ENCODE measurements at regions not wholly inside any gene's neighbourhood (a gene's known extent, or its start where the extent isn't known, plus 50 kb on each side); places are given as distances from the start of the nearest gene placed in this dataset.

DNA sequence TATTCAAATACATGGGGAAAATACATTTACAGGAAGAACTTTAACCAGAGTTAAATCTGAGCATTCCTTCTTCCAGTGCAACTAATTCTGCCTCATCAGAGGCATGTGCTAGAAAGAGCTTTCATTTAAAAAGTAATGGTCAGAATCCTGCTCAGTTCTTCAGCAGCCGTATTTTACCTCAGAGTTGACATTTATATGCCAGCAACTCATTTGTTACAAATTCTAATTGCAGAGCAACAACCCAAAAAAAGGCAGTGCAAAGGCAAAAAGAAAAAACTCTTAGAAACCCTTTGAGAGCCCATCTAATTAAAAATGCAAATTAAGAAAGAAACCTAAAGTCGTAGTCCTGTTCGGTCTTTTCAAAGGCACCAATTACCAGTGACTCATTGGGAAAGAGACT, 392.5 kb downstream of the PBX1 start:
- no peak for DNase-seq (ENCODE audit: low read depth in 2 of 3, low spot score in 1 of 3)

DNA sequence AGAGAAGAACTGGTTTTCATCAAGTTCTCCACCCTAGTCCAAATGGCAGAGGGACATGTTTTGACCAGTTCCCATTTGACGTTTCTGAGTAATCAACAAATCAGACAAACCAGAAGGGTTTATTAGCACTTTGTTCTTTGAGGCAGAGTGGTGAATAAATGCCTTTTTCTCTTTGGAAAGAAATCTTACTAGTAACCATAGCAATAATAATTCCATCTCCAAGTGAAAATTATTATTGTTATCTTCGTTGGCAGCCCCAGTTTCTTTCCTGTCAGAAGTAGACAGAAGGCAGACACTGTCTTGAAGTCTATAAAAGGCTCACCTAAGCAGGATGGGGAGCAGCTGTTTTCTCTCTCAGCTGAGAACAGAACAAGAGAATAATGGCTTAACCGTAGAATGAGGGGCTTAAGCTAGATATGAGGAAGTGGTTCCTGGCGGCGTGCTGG, 391.6 kb downstream of the PBX1 start:
- no peak for DNase-seq (ENCODE audit: low read depth in 2 of 3, low spot score in 1 of 3)

- DNase-seq (ENCODE audit: low read depth in 2 of 3, low spot score in 1 of 3), result no peak
Observed at GRCh38 chr1:164949771-164950471, 390.9 kb downstream of the PBX1 start.

DNA sequence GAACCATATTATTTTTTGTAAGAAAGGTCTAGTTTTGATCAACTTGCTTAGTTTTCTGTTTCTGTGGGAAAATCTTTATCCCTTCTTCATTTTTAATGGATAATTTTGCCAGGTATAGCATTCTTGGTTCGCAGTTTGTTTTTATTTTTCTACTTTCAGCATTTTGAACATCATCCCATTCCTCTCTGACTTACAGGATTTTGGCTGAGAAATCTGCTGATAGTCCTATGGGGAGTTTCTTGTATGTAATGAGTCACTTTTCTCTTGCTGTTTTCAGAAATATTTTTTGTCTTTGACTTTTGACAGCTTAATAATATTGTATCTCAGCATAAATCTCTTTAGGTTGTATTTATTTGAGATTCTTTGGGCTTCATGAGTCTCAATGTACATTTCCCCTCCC, 389.1 kb downstream of the PBX1 start:
- DNase-seq (ENCODE audit: low read depth in 2 of 3, low spot score in 1 of 3), result no peak

DNA sequence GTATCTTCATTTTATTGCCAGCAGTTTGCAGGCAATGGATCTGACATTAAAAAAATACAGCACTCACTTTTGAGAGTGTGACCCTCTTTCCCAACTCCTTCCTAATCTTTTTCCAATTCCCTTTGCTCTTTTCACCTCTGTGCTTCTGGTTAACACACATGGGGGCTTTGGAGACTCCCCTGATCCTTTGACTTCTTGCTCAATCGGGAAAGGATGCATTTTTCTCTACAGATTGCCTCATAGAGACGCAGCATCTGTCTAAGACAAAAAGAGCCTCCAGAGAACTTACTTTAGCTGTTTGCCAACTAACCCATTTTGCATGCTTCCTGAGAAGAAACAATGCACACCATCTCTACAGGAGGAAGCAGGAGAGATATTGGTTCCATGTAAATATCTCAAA, 378.3 kb downstream of the PBX1 start:
- DNase-seq (ENCODE audit: low read depth in 2 of 3, low spot score in 1 of 3), result no peak

- DNase-seq (ENCODE audit: low read depth in 2 of 3, low spot score in 1 of 3), result no peak
Observed at GRCh38 chr1:164932580-164932979, 373.6 kb downstream of the PBX1 start.

GRCh38 chr1:164930833-164931232, 371.8 kb downstream of the PBX1 start:
- DNase-seq (ENCODE audit: low read depth in 2 of 3, low spot score in 1 of 3), result no peak

GRCh38 chr1:164930241-164930640, 371.3 kb downstream of the PBX1 start:
- no peak for DNase-seq (ENCODE audit: low read depth in 2 of 3, low spot score in 1 of 3)

GRCh38 chr1:164928232-164928812, 369.3 kb downstream of the PBX1 start:
- no peak for DNase-seq (ENCODE audit: low read depth in 2 of 3, low spot score in 1 of 3)

DNA sequence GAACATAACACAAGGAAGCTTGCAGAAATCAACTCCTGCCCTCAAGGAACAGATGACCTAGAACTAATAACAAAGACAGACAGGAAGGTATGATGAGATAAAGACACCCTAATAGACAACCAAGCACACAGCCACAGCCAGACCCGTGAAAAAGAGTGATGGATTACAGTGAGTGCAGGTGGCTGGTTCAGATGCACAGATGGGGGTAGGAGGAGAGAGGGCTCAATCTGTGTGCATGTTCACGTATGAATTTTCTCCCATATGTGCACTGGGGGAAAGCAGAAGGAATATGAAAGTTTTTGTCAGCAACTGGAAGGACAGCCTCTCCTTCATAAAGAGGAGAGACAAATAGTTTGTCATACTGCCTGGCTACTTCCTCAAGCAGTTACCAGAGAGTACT, 367.1 kb downstream of the PBX1 start:
- DNase-seq (ENCODE audit: low read depth in 2 of 3, low spot score in 1 of 3), result no peak

DNA sequence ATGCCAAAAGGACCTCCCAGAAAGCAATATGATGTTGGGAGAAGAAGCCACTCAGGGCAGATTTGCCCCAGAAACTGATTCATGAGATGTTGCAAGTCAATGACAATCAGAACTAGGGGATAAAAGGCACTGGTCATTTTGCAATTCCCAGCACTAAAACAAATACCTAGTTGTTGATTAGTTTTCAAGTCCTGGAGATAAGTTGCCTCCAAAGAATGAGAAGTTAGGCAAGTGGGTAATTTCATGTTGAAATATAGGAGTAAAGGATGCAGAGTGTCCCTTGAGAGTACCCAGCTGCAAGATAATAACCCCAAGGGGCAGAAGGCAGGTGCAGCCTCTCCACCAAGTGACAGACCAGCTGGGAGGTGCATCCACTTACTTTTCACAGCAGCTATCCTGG, 363.6 kb downstream of the PBX1 start:
- no peak for DNase-seq (ENCODE audit: low read depth in 2 of 3, low spot score in 1 of 3)

GRCh38 chr1:164921493-164921892, 362.5 kb downstream of the PBX1 start:
- no peak for DNase-seq (ENCODE audit: low read depth in 2 of 3, low spot score in 1 of 3)

- DNase-seq (ENCODE audit: low read depth in 2 of 3, low spot score in 1 of 3), result no peak
Observed at GRCh38 chr1:164918140-164918539, 359.2 kb downstream of the PBX1 start.

- no peak for DNase-seq (ENCODE audit: low read depth in 2 of 3, low spot score in 1 of 3)
Observed at GRCh38 chr1:164914208-164914607, 355.2 kb downstream of the PBX1 start.

- no peak for DNase-seq (ENCODE audit: low read depth in 2 of 3, low spot score in 1 of 3)
Observed at GRCh38 chr1:164912290-164912689, 353.3 kb downstream of the PBX1 start.

DNA sequence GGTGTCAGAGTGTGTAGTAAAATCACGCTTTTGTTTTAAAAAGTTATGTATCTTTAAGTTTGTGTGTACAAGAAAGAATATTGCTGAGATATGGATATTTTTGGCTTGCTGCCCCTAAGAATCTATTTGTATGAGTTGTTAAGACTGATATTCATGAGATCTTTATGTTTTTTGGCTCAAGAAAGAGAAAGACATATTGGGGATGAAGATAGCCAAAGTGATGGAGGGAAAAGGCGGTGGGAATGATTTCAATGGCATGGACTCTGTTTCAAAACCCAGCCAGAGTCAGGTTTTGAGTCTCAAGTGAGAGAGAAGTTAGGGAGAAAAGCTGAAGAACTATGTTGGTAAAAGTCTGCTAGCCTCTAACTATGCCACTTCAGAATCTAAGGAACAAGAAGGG, 351.7 kb downstream of the PBX1 start:
- no peak for DNase-seq (ENCODE audit: low read depth in 2 of 3, low spot score in 1 of 3)

GRCh38 chr1:164907666-164908065, 348.7 kb downstream of the PBX1 start:
- no peak for DNase-seq (ENCODE audit: low read depth in 2 of 3, low spot score in 1 of 3)

DNA sequence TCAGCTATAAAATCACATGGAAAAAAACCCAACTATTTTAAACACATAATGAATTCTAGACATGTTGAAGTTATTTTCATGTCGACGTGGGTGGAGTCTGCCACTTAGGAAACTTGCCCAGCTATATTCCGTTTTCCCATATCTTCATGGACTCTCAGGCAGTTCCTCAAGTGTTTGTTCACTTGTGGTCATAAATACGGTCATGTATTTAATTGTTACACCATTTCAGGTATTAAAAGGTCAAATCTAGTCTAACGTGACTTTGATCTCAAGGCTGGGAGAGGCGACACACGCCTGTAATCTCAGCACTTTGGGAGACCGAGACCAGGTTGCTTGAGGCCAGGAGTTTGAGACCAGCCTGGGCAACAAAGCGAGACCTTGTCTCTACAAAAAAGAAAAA, 346.9 kb downstream of the PBX1 start:
- DNase-seq (ENCODE audit: low read depth in 2 of 3, low spot score in 1 of 3), result no peak

DNA sequence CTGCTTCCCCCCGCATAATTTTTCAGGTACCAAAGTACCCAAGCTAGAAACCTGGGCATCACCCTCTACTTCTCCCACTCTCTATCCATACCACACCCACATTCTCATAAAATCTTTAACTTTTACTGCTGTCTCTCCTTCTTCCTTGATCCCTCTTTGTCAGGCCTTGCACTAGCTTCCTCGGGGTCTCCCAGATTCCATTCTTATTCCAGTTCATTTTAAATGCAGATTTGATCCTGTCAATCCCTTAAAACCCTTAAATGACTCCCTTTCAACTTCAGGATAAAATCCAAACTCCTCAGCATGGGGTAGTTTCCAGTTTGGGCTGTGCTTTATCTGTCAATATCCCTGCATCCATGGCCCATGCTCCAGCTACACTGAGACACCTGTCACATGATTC, 343.5 kb downstream of the PBX1 start:
- no peak for DNase-seq (ENCODE audit: low read depth in 2 of 3, low spot score in 1 of 3)

Measured in stimulated activated CD4-positive, alpha-beta T cell treated with anti-CD3 and anti-CD28 coated beads, Interleukin-12 subunit alpha, Interleukin-12 subunit beta, amount 100 ng/mL, for 48 hours (primary cell).